Heart left ventricle (tissue), 13 donors: ENCODE measurements at regions not wholly inside any gene's neighbourhood (a gene's known extent, or its start where the extent isn't known, plus 50 kb on each side); places are given as distances from the start of the nearest gene placed in this dataset.
"Not testable (repeated sequence)": the region's sequence is repeated elsewhere in the genome, so short reads cannot be mapped to it uniquely, and the experiment has no call there.

Experiments
- CTCF ChIP-seq, 12 donors: fragments of 200-600 bp; sonication (generic) in 4 of 12; IDR thresholded peaks; one replicate each; pipeline versions ENCODE4 v1.5.0 to v1.8.0; 2018 to 2022; ENCODE audit warnings: antibody characterized with exemption in 12 of 12, mild to moderate bottlenecking in 5 of 12
- POLR2A ChIP-seq, 2 donors: fragments of 450-650 bp; IDR thresholded peaks; one replicate each; pipeline ENCODE4 v1.6.1; 2017; ENCODE audit warnings: antibody characterized with exemption in 2 of 2, mild to moderate bottlenecking in 2 of 2, moderate library complexity in 2 of 2
- donor health status: ischemic (EF 13 %, LVEDD 7.1; RV severe dilation, severe dysfunction).
- donor health status: DM: no; HTN: yes; CAD: no.
- donor health status: DM: no; HTN: no; CAD: no.
- donor health status: ischemic (EF 25% LVEDD 6.9; RV normal size, moderate dysfunction).
- donor health status: ischemic (EF 25% LVEDD 5.7; RV mildly dilated, moderate dysfunction).
- donor health status: ischemic (EF 35%, LVEDD 5.7; RV mildly dilated, moderate dysfunction).
- donor health status: nonischemic (EF 11% LVEDD 7.7; RV severe dilation, severe dysfunction).
- donor health status: DM: yes; HTN: yes; CAD: no.
- donor health status: PGD.
- donor health status: ischemic (EF 29% LVEDD 5.4; RV normal size, mild dysfunction).
- donor health status: nonischemic (EF 23%, LVEDD 6.1; RV moderate dilation, normal function).

- TF ChIP-seq CTCF, POLR2A (IDR thresholded peaks at IDR 0.05): not testable (repeated sequence)
These were observed 205.0 kb upstream of the CBLB start for GRCh38 chr3:106073806-106074205.
